Endodermal cell (in vitro differentiated cells): ENCODE measurements at regions not wholly inside any gene's neighbourhood (a gene's known extent, or its start where the extent isn't known, plus 50 kb on each side); places are given as distances from the start of the nearest gene placed in this dataset.

ENCODE experiments used
- DNase-seq: peaks from one replicate; pipeline ENCODE4 v3.0.0-alpha.2; 2017
- H3K27ac ChIP-seq: 2 replicates; pipeline ENCODE4 v1.5.1; 2013; ENCODE audit warnings: mild to moderate bottlenecking, low read depth, low read length, moderate library complexity
- H3K27me3 ChIP-seq: 2 replicates; pipeline ENCODE4 v1.6.1; 2013; ENCODE audit warnings: mild to moderate bottlenecking, low read length, moderate library complexity; ENCODE audit not compliant: insufficient read depth, control insufficient read depth, poor library complexity, severe bottlenecking
- H3K36me3 ChIP-seq: 2 replicates; pipeline ENCODE4 v1.7.0; 2013; ENCODE audit warnings: mild to moderate bottlenecking, low read length, moderate library complexity; ENCODE audit not compliant: control insufficient read depth, insufficient read depth
- H3K4me1 ChIP-seq: one replicate; pipeline ENCODE4 v1.7.0; 2013; ENCODE audit warnings: low read length; ENCODE audit not compliant: control insufficient read depth, insufficient read depth
- H3K4me3 ChIP-seq: 2 replicates; pipeline ENCODE4 v1.5.1; 2013; ENCODE audit warnings: mild to moderate bottlenecking, low read length, moderate library complexity
- H3K9ac ChIP-seq: 2 replicates; pipeline ENCODE4 v1.6.1; 2013; ENCODE audit warnings: mild to moderate bottlenecking, low read length, moderate library complexity; ENCODE audit not compliant: poor library complexity, severe bottlenecking; ENCODE audit errors: extremely low read depth
- H3K9me3 ChIP-seq: 2 replicates; pipeline ENCODE4 v1.6.1; 2013; ENCODE audit warnings: mild to moderate bottlenecking, low read length, moderate library complexity; ENCODE audit not compliant: control insufficient read depth
- H3K27ac Mint-ChIP-seq: 2 replicates; pipeline ENCODE4 v1.8.0; 2020; ENCODE audit warnings: mixed read lengths
- H3K27me3 Mint-ChIP-seq: 2 replicates; pipeline ENCODE4 v1.8.0; 2021; ENCODE audit warnings: mild to moderate bottlenecking, mixed read lengths; ENCODE audit not compliant: insufficient read depth
- H3K36me3 Mint-ChIP-seq: 2 replicates; pipeline ENCODE4 v1.8.0; 2020; ENCODE audit warnings: low read depth, mixed read lengths
- H3K4me1 Mint-ChIP-seq: 2 replicates; pipeline ENCODE4 v1.8.0; 2020; ENCODE audit warnings: mixed read lengths
- H3K4me3 Mint-ChIP-seq: 2 replicates; pipeline ENCODE4 v1.8.0; 2020; ENCODE audit warnings: mild to moderate bottlenecking, moderate library complexity, mixed read lengths
- H3K9me3 Mint-ChIP-seq: 2 replicates; pipeline ENCODE4 v1.8.0; 2020; ENCODE audit warnings: mild to moderate bottlenecking, mixed read lengths
- WGBS, 2 experiments: methylation state at CpG; one replicate each; pipeline versions ENCODE4 v1.1.5 to v1.1.7; 2013; ENCODE audit warnings: missing lambda C conversion rate in 2 of 2, mixed read lengths in 1 of 2; ENCODE audit not compliant: insufficient coverage in 1 of 2, insufficient read length in 1 of 2; 5-methylcytosine and 5-hydroxymethylcytosine counted together
- TF ChIP-seq, protein P1 (sequence below): fragments of 200-600 bp; sonication (generic); conservative IDR thresholded peaks from 2 replicates; pipeline ENCODE4 v1.5.0; 2021; ENCODE audit warnings: antibody characterized with exemption, mild to moderate bottlenecking

DNA sequence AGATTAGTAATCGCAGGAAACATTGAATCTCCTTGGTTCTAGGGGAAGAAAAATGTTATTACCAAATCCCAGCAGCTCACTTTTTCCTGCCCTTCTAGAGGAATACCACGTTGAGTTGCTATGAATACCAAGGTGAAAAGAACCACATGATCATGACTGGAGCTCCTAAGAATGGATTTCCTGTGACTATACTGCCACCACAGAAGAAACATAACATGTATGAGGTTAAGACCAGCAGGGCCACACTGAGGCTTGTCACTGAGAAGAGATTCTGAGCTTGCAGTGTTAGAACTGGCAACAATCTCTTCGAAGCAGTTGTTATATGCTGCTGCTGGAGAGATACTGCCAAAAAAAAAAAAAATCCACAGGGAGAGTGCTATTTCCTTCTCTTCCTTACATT, 1235.3 kb downstream of the FSTL5 start:
- no peak for DNase-seq
- Mint-ChIP-seq H3K27me3 (no peaks in the 10 kb centered on the region), H3K36me3 (no peaks in the 10 kb centered on the region), H3K4me1 (no peaks in the 10 kb centered on the region), H3K9me3 (no peaks in the 10 kb centered on the region), H3K27ac (no peak overlapping the region), H3K4me3 (no peak overlapping the region)
- Histone ChIP-seq H3K4me1 (no peaks in the 10 kb centered on the region), H3K9me3 (no peaks in the 10 kb centered on the region), H3K27ac (no peak overlapping the region), H3K27me3 (no peaks in the 10 kb centered on the region), H3K36me3 (no peaks in the 10 kb centered on the region), H3K4me3 (no peak overlapping the region), H3K9ac (no peak overlapping the region)
- TF ChIP-seq, protein P1, sequence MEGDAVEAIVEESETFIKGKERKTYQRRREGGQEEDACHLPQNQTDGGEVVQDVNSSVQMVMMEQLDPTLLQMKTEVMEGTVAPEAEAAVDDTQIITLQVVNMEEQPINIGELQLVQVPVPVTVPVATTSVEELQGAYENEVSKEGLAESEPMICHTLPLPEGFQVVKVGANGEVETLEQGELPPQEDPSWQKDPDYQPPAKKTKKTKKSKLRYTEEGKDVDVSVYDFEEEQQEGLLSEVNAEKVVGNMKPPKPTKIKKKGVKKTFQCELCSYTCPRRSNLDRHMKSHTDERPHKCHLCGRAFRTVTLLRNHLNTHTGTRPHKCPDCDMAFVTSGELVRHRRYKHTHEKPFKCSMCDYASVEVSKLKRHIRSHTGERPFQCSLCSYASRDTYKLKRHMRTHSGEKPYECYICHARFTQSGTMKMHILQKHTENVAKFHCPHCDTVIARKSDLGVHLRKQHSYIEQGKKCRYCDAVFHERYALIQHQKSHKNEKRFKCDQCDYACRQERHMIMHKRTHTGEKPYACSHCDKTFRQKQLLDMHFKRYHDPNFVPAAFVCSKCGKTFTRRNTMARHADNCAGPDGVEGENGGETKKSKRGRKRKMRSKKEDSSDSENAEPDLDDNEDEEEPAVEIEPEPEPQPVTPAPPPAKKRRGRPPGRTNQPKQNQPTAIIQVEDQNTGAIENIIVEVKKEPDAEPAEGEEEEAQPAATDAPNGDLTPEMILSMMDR: no peak
- WGBS, 2 experiments: 80 to 100% methylated on average over 2 to 3 of the region's 3 CpGs

DNA sequence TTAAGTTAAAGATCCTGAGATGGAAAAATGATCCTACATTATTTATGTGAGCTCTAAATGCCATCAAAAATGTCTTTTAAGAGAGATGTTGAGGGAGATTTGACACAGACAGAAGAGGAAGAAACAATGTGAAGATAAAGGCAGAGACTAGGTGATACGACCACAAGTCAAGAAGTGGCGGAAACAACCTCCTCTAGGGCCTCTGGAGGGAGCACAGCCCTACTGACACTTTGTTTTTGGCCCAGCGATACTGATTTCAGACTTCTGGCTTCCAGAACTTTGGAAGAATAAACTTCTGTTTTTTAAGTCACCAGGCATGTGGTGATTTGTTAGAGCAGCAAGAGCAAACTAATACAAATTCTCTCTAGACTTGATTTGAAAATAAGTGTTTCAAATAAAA, 1216.1 kb downstream of the FSTL5 start:
- TF ChIP-seq, protein P1: peak; percentile 51
- Histone ChIP-seq H3K9me3 (no peaks in the 10 kb centered on the region), H3K4me1 (no peaks in the 10 kb centered on the region), H3K36me3 (no peaks in the 10 kb centered on the region), H3K4me3 (no peak overlapping the region), H3K27ac (no peak overlapping the region), H3K9ac (no peak overlapping the region), H3K27me3 (no peaks in the 10 kb centered on the region)
- no peaks in the 10 kb centered on the region for H3K36me3 Mint-ChIP-seq
- no peak overlapping the region for H3K27ac Mint-ChIP-seq
- H3K4me3 Mint-ChIP-seq: no peak overlapping the region
- H3K27me3 Mint-ChIP-seq: no peaks in the 10 kb centered on the region
- no peaks in the 10 kb centered on the region for H3K4me1 Mint-ChIP-seq
- no peaks in the 10 kb centered on the region for H3K9me3 Mint-ChIP-seq
- 83 to 93% methylated on average over 3 of the region's 3 CpGs for WGBS, 2 experiments
- peak; percentile 48 for DNase-seq

DNA sequence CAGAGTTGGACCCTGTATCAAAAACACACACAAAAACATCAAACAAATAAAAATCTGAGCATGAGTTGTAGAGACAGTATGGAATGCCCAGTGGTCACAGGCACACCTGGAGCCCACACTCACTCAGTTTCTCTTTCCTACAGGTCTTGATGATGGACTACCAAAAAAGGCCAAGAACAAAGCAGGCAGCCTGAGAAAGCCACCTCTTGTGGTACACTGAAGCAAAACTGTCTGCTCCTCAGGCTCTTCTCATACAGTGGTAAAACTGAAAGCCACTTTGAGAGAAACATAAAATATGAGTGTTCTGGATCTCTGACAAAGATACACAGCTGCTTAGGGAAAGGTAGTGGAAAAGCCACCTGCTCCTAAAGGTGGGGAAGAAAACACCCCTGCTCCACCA, 1206.9 kb downstream of the FSTL5 start:
- Mint-ChIP-seq H3K4me3 (no peak overlapping the region), H3K4me1 (no peaks in the 10 kb centered on the region), H3K27me3 (no peaks in the 10 kb centered on the region), H3K27ac (no peak overlapping the region), H3K9me3 (no peaks in the 10 kb centered on the region), H3K36me3 (no peaks in the 10 kb centered on the region)
- Histone ChIP-seq H3K9me3 (no peaks in the 10 kb centered on the region), H3K36me3 (no peaks in the 10 kb centered on the region), H3K27ac (no peak overlapping the region), H3K9ac (no peak overlapping the region), H3K27me3 (no peaks in the 10 kb centered on the region), H3K4me3 (no peak overlapping the region), H3K4me1 (no peaks in the 10 kb centered on the region)
- DNase-seq: no peak
- TF ChIP-seq, protein P1: no peak
